ENCODE measurements at regions not wholly inside any gene's neighbourhood (a gene's known extent, or its start where the extent isn't known, plus 50 kb on each side); places are given as distances from the start of the nearest gene placed in this dataset.

- intact Hi-C loops (cut with DNase I; ENCODE audit: low total_unique reads), result no loop called here
- TF ChIP-seq EP300 (IDR thresholded peaks at IDR 0.05; ENCODE audit: low read depth), result no peak
- no peak for TF ChIP-seq POLR2A (IDR thresholded peaks at IDR 0.05)
- TF ChIP-seq, protein P1, sequence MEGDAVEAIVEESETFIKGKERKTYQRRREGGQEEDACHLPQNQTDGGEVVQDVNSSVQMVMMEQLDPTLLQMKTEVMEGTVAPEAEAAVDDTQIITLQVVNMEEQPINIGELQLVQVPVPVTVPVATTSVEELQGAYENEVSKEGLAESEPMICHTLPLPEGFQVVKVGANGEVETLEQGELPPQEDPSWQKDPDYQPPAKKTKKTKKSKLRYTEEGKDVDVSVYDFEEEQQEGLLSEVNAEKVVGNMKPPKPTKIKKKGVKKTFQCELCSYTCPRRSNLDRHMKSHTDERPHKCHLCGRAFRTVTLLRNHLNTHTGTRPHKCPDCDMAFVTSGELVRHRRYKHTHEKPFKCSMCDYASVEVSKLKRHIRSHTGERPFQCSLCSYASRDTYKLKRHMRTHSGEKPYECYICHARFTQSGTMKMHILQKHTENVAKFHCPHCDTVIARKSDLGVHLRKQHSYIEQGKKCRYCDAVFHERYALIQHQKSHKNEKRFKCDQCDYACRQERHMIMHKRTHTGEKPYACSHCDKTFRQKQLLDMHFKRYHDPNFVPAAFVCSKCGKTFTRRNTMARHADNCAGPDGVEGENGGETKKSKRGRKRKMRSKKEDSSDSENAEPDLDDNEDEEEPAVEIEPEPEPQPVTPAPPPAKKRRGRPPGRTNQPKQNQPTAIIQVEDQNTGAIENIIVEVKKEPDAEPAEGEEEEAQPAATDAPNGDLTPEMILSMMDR (IDR thresholded peaks at IDR 0.05), result no peak
- TF ChIP-seq POLR2AphosphoS5 (IDR thresholded peaks at IDR 0.05), result no peak
- in situ Hi-C loops (cut with MboI; ENCODE audit: low pct_ligation_motif_present in 1 of 4, low pct_unique_long_range_greater_than_20kb in 1 of 4, low sequenced_read_pairs in 3 of 4), result no loop called here
- H3K9me3 ChIP-seq, result no peaks in the 10 kb centered on the region
- 75 to 82% methylated on average over 2 to 9 of the region's 9 CpGs for WGBS, 2 donors (ENCODE audit: low coverage in 1 of 2)
- no peak for DNase-seq
- no peak overlapping the region for H3K4me3 ChIP-seq
- no peak overlapping the region for H3K27ac ChIP-seq
- H3K36me3 ChIP-seq, result no peaks in the 10 kb centered on the region
- H3K27me3 ChIP-seq, result no peaks in the 10 kb centered on the region
- H3K4me1 ChIP-seq, result no peaks in the 10 kb centered on the region
These were observed 63.3 kb upstream of the TAF1L start for GRCh38 chr9:32698706-32699277.

GRCh38 chr9:32701321-32702022, 66.0 kb upstream of the TAF1L start:
- Histone ChIP-seq H3K4me1 (no peaks in the 10 kb centered on the region), H3K36me3 (no peaks in the 10 kb centered on the region), H3K4me3 (no peak overlapping the region), H3K27ac (no peak overlapping the region), H3K27me3 (no peaks in the 10 kb centered on the region), H3K9me3 (no peaks in the 10 kb centered on the region)
- intact Hi-C loops (cut with DNase I; ENCODE audit: low total_unique reads), result no loop called here
- in situ Hi-C loops (cut with MboI; ENCODE audit: low pct_ligation_motif_present in 1 of 4, low pct_unique_long_range_greater_than_20kb in 1 of 4, low sequenced_read_pairs in 3 of 4), result no loop called here
- no peak for TF ChIP-seq EP300 (IDR thresholded peaks at IDR 0.05; ENCODE audit: low read depth)
- no peak for TF ChIP-seq POLR2A (IDR thresholded peaks at IDR 0.05)
- TF ChIP-seq, protein P1 (IDR thresholded peaks at IDR 0.05), result no peak
- TF ChIP-seq POLR2AphosphoS5 (IDR thresholded peaks at IDR 0.05), result no peak
- 65 to 74% methylated on average over 4 to 5 of the region's 5 CpGs for WGBS, 2 donors (ENCODE audit: low coverage in 1 of 2)
- no peak for DNase-seq

DNA sequence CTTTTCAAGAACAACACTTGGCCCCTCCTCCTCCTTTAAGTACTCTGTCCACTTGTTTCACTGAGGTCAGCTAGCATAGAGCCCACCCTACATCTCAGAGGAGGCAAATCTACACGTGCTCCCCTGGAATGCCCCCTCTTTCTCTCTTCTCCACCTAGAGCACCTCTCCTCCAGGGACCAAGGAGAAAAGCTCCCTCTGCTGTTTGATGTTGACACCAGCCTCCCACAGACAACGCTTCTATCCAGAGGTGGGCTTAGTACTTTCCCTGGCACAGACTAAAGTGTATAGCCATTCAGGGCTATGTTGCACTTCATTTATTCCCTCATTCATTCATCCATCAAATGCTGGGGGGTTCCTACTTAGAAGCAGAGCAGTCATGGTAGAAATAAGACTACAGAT, 68.2 kb upstream of the TAF1L start:
- 40 to 44% methylated on average over 1 to 2 of the region's 2 CpGs for WGBS, 2 donors (ENCODE audit: low coverage in 1 of 2)
- no peak overlapping the region for H3K4me3 ChIP-seq
- H3K4me1 ChIP-seq, result no peaks in the 10 kb centered on the region
- H3K27me3 ChIP-seq, result no peaks in the 10 kb centered on the region
- H3K27ac ChIP-seq, result no peak overlapping the region
- no peaks in the 10 kb centered on the region for H3K36me3 ChIP-seq
- DNase-seq, result no peak
- H3K9me3 ChIP-seq, result no peaks in the 10 kb centered on the region
- intact Hi-C loops (cut with DNase I; ENCODE audit: low total_unique reads), result no loop called here
- in situ Hi-C loops (cut with MboI; ENCODE audit: low pct_ligation_motif_present in 1 of 4, low pct_unique_long_range_greater_than_20kb in 1 of 4, low sequenced_read_pairs in 3 of 4), result no loop called here
- TF ChIP-seq, protein P1 (IDR thresholded peaks at IDR 0.05), result no peak
- TF ChIP-seq EP300 (IDR thresholded peaks at IDR 0.05; ENCODE audit: low read depth), result no peak
- no peak for TF ChIP-seq POLR2AphosphoS5 (IDR thresholded peaks at IDR 0.05)
- no peak for TF ChIP-seq POLR2A (IDR thresholded peaks at IDR 0.05)

DNA sequence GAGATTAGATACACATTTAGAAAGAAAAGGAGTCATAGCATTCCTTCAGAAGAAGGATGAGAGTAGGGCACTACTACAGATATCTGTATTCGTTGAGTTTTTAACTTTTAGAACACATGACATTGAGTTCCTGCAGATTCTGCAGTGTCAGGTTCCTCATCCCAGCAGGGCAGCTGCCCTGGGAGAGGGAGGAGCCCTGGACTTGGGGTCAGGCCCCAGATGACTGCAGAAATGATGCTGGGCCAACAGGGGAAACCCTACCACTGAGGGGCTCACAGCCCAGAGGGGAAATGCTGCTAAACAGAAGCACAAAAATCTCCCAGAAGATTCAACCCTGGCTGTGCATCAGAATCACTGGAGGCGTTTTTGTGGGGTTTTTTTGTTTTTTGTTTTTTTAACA, 68.9 kb upstream of the TAF1L start:
- Histone ChIP-seq H3K27me3 (no peaks in the 10 kb centered on the region), H3K4me1 (no peaks in the 10 kb centered on the region), H3K36me3 (no peaks in the 10 kb centered on the region), H3K27ac (no peak overlapping the region), H3K9me3 (no peaks in the 10 kb centered on the region), H3K4me3 (no peak overlapping the region)
- WGBS, 2 donors (ENCODE audit: low coverage in 1 of 2), result 33 to 43% methylated on average over 2 of the region's 2 CpGs
- TF ChIP-seq, protein P1 (IDR thresholded peaks at IDR 0.05), result no peak
- TF ChIP-seq POLR2AphosphoS5 (IDR thresholded peaks at IDR 0.05), result no peak
- TF ChIP-seq EP300 (IDR thresholded peaks at IDR 0.05; ENCODE audit: low read depth), result no peak
- TF ChIP-seq POLR2A (IDR thresholded peaks at IDR 0.05), result no peak
- no peak for DNase-seq
- in situ Hi-C loops (cut with MboI; ENCODE audit: low pct_ligation_motif_present in 1 of 4, low pct_unique_long_range_greater_than_20kb in 1 of 4, low sequenced_read_pairs in 3 of 4) (no loop called here), intact Hi-C loops (cut with DNase I; ENCODE audit: low total_unique reads) (no loop called here)

All from transverse colon (tissue), 4 donors.